Mucosa of descending colon (tissue), 3 donors: ENCODE measurements at regions not wholly inside any gene's neighbourhood (a gene's known extent, or its start where the extent isn't known, plus 50 kb on each side); places are given as distances from the start of the nearest gene placed in this dataset.
"Not testable (repeated sequence)": the region's sequence is repeated elsewhere in the genome, so short reads cannot be mapped to it uniquely, and the experiment has no call there.

Experiments used
- ATAC-seq: fragments of 200-7000 bp; cut with Tn5 transposase; one replicate; pipeline ENCODE4 v1.9.1; 2020; ENCODE audit warnings: mild to moderate bottlenecking, moderate library complexity
- DNase-seq, 3 donors: peaks; one replicate each; pipeline ENCODE4 v3.0.0-alpha.2; 2020
- H3K36me3 ChIP-seq: fragments of 200-600 bp; one replicate; pipeline ENCODE4 v1.8.0; 2021; ENCODE audit warnings: low read depth, mild to moderate bottlenecking
- H3K4me1 ChIP-seq: fragments of 200-600 bp; one replicate; pipeline ENCODE4 v1.8.0; 2021; ENCODE audit warnings: low read depth, mild to moderate bottlenecking
- H3K4me3 ChIP-seq: fragments of 200-600 bp; one replicate; pipeline ENCODE4 v1.8.0; 2021; ENCODE audit warnings: mild to moderate bottlenecking
- H3K9me3 ChIP-seq: fragments of 200-600 bp; one replicate; pipeline ENCODE4 v1.8.0; 2021; ENCODE audit warnings: mild to moderate bottlenecking
- intact Hi-C, 2 donors: fragments of 100-400 bp; cut with DNase I in 1 of 2; cut with micrococcal nuclease in 1 of 2; formaldehyde crosslinking; loops; one replicate each; pipeline versions ENCODE4 v1.11.0 to v1.11.1; 2022; cut with DNase I, micrococcal nuclease
- TF ChIP-seq, protein P1 (sequence below): fragments of 200-600 bp; IDR thresholded peaks from one replicate; pipeline ENCODE4 v1.8.0; 2022; ENCODE audit warnings: antibody characterized with exemption, mild to moderate bottlenecking
- donor health status: DM: no; HTN: no; CAD: no; lungs with moderate emphysema.
- donor health status: DM: no; HTN: no; CAD: no.
- donor health status: DM: no; HTN: yes; CAD: no.

- Histone ChIP-seq H3K4me1 (no peaks in the 10 kb centered on the region), H3K36me3 (no peaks in the 10 kb centered on the region), H3K9me3 (no peaks in the 10 kb centered on the region), H3K4me3 (no peak overlapping the region)
- no peak for DNase-seq
- TF ChIP-seq, protein P1, sequence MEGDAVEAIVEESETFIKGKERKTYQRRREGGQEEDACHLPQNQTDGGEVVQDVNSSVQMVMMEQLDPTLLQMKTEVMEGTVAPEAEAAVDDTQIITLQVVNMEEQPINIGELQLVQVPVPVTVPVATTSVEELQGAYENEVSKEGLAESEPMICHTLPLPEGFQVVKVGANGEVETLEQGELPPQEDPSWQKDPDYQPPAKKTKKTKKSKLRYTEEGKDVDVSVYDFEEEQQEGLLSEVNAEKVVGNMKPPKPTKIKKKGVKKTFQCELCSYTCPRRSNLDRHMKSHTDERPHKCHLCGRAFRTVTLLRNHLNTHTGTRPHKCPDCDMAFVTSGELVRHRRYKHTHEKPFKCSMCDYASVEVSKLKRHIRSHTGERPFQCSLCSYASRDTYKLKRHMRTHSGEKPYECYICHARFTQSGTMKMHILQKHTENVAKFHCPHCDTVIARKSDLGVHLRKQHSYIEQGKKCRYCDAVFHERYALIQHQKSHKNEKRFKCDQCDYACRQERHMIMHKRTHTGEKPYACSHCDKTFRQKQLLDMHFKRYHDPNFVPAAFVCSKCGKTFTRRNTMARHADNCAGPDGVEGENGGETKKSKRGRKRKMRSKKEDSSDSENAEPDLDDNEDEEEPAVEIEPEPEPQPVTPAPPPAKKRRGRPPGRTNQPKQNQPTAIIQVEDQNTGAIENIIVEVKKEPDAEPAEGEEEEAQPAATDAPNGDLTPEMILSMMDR = no peak
- intact Hi-C loops = no loop called here
- no peak for ATAC-seq
These were observed 135.3 kb upstream of the BEND6 start for GRCh38 chr6:56819604-56820003.

GRCh38 chr6:56816370-56816769 is 138.5 kb upstream of the BEND6 start:
- H3K4me1 ChIP-seq = no peaks in the 10 kb centered on the region
- H3K4me3 ChIP-seq = no peak overlapping the region
- TF ChIP-seq, protein P1 = no peak
- ATAC-seq (no peak), DNase-seq (no peak)
- intact Hi-C loops = no loop called here
- H3K36me3 ChIP-seq = no peaks in the 10 kb centered on the region
- H3K9me3 ChIP-seq = no peaks in the 10 kb centered on the region

GRCh38 chr6:56815436-56815835 is 139.5 kb upstream of the BEND6 start:
- no peaks in the 10 kb centered on the region for H3K9me3 ChIP-seq
- no peaks in the 10 kb centered on the region for H3K36me3 ChIP-seq
- ATAC-seq (no peak), DNase-seq (no peak)
- intact Hi-C loops = no loop called here
- TF ChIP-seq, protein P1 = no peak
- no peak overlapping the region for H3K4me3 ChIP-seq
- no peaks in the 10 kb centered on the region for H3K4me1 ChIP-seq

GRCh38 chr6:56814802-56815201 is 140.1 kb upstream of the BEND6 start:
- DNase-seq (no peak), ATAC-seq (no peak)
- Histone ChIP-seq H3K4me1 (no peaks in the 10 kb centered on the region), H3K36me3 (no peaks in the 10 kb centered on the region), H3K4me3 (no peak overlapping the region), H3K9me3 (no peaks in the 10 kb centered on the region)
- intact Hi-C loops = no loop called here
- TF ChIP-seq, protein P1 = no peak

GRCh38 chr6:56814308-56814707 is 140.6 kb upstream of the BEND6 start:
- no peak overlapping the region for H3K4me3 ChIP-seq
- no peaks in the 10 kb centered on the region for H3K36me3 ChIP-seq
- ATAC-seq = no peak
- intact Hi-C loops = no loop called here
- TF ChIP-seq, protein P1 = no peak
- no peaks in the 10 kb centered on the region for H3K9me3 ChIP-seq
- H3K4me1 ChIP-seq = no peaks in the 10 kb centered on the region
- no peak for DNase-seq

- H3K4me3 ChIP-seq, intact Hi-C loops, H3K36me3 ChIP-seq, H3K9me3 ChIP-seq, DNase-seq, H3K4me1 ChIP-seq, ATAC-seq: not testable (repeated sequence)
These were observed 142.1 kb upstream of the BEND6 start for GRCh38 chr6:56812851-56813250.
